ENCODE measurements at regions not wholly inside any gene's neighbourhood (a gene's known extent, or its start where the extent isn't known, plus 50 kb on each side); places are given as distances from the start of the nearest gene placed in this dataset.

- TF ChIP-seq CTCF (IDR thresholded peaks at IDR 0.05; ENCODE audit: low read depth, low read length, missing input control) (no peak), SP1 (IDR thresholded peaks at IDR 0.05) (no peak), ATF3 (IDR thresholded peaks at IDR 0.05) (no peak), RAD21 (IDR thresholded peaks at IDR 0.05) (no peak), RXRA (IDR thresholded peaks at IDR 0.05) (no peak), GABPA (IDR thresholded peaks at IDR 0.05 in 1 of 2, conservative IDR thresholded peaks at IDR 0.05 in 1 of 2) (no peak), JUND (IDR thresholded peaks at IDR 0.05) (no peak), REST (IDR thresholded peaks at IDR 0.05) (no peak), TAF1 (conservative IDR thresholded peaks at IDR 0.05) (no peak), NR2F2 (IDR thresholded peaks at IDR 0.05) (no peak)
These were observed 51.7 kb upstream of the CCDC112 start for GRCh38 chr5:115348175-115348574.

All from liver (tissue), 3 donors.